Activated CD4-positive, alpha-beta T cell treated with anti-CD3 and anti-CD28 coated beads, Interleukin-2, amount 50 U/mL, for 16 hours (primary cell): ENCODE measurements at regions not wholly inside any gene's neighbourhood (a gene's known extent, or its start where the extent isn't known, plus 50 kb on each side); places are given as distances from the start of the nearest gene placed in this dataset.

Experiments
- DNase-seq: peaks from one replicate; pipeline ENCODE4 v3.0.0-alpha.2; 2020

DNA sequence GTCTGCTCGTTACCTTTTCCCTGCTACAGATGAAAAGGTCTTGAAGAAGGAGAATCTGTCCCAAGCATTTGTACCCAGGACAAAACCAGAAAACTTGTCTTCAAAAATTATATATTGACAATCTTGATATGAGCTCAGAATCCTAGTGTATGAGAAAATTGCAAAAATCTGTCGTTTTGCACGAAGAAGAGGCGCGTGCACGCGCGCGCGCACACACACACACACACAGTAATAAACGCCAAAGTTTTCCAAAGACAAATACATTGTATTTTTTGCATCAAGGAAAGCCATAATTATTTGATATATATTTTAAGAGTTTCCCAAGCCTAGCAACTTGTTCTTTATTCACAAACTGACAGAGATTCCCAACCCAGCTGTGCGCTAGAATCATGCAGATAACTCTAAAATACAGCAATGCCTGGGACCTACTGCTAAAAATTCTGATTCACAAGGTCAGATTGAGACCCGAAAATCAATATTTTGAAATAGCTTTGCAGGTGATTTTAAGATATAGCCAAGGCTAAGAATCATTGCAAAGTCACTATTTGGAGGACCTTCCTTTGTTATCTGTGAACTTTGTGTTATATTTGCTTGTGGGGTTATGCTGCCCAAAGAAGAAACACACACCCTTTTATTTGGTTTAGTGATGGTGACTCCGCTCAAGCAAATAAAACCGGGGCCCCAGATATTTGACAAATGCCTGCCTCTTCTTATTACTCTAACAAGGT is 1287.7 kb upstream of the CDH6 start:
- DNase-seq = no peak

DNA sequence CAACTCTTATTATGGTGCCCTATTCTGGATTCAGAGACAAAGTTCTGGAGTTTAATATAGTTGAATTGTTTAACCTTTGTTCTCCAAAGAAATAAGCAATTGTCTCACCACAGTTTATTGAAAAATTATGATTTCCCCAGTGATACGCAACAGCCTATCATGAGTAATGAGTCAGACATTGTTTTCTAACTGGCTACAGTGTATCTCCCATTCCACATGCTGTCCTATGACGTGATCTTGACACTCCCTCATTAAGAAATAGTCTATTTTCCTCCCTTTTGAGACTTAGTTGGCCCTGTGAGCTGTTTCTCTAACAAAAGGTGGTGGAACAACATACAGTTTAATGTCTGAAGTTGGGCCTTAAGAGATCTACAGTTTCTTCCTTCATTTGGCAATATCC is 1290.6 kb upstream of the CDH6 start:
- DNase-seq = no peak

DNA sequence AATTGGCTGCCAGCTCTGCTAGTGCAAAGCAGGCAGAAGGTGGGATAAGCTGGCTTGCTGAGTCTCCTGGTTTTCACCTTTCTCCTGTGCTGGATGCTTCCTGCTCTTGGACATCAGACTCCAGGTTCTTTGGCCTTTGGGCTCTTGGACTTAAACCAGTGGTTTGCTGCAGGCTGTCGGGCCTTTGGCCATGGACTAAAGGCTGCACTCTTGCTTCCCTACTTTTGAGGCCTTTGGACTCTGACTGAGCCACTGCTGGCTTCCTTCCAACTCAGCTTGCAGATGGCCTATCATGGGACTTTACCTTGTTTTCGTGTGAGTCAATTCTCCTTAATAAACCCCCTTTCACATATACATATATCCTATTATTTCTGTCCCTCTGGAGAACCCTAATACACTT is 1293.9 kb upstream of the CDH6 start:
- no peak for DNase-seq

DNA sequence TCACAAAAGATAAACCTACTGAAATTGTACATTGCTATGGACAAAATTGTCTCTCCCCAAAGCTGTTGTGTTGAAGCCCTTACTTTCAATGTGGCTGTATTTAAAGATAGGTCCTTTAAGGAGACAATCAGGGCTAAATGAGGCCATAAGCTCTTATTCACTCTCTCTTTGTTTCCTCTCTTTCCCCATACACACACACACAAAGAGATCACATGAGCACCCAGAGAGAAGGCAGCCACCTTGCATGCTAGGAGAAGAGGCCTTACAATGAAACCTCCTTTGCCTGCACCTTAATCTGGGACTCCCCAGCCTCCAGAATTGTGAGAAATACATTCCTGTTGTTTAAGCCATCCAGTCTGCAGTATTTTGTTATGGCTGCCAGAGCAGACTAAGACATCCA is 1295.6 kb upstream of the CDH6 start:
- DNase-seq = no peak

DNA sequence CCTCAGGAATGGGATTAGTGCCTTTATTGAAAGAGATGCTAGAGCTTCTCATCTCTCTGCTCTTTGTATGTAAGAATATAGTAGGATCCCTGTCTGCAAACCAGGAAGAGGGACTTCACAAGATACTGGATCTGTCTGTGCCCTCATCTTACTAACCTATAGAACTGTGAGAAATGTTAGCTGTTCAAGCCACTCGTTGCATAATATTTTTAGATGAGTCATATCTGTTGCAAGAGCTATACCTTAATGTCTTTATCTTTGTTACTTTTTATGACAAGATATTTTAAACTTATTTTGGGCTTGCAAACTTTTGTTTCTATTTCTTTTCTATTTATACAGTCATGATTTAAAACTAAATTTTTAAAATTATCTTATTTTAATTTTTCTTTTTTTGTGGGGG is 1296.8 kb upstream of the CDH6 start:
- DNase-seq = no peak

DNA sequence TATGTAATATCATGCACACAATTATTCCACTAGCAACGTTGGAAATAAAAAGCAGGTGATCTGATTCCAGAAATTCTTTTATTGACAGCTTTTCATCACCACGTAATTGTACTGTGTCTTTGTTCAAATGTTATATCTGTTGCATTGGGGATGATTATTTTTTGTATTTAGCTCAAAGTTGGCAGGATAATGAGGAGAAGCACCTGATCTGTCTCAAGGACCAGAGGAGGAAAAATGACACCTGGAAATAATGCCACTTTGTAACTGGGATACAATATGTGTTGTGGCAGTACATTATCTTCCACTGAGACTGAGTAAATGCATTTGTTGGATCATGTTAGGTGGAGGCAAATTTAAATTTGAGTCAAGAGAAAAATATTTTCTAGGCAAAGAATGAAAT is 1298.8 kb upstream of the CDH6 start:
- DNase-seq = no peak

DNA sequence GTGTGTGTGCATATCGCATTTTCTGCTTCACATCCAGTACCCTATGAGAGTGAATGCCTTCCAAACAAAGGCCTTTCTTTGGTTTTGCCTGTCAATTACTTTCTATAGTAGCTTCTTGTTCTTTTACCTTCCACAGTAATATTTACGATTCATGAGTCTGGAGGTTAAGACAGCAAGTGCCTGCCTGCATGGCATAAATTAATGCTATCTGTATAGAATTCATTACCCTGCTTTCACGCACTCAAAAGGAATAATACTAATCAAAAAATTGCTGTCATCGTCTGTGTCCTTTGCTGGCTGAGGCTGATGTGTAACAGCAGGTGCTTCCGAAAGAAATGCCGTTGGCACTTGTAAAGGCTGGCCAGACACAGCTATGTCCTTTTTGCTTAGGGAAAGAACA is 1304.4 kb upstream of the CDH6 start:
- DNase-seq = no peak

DNA sequence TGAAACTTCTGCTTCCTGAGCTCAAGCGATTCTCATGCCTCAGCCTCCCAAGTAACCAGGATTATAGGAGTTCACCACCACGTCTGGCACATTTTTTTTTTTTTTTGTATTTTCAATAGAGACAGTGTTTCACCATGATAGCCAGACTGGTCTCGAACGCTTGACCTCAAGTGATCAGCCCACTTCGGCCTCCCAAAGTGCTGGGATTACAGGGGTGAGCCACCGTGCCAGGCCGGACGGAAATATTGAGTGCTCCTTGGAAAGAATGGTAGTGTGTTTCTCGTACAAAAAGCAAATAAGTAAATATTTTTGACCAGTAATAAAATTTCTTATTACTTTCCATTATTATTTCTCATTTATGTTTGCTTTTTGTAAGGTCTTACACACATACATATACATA is 1307.9 kb upstream of the CDH6 start:
- DNase-seq = no peak

DNA sequence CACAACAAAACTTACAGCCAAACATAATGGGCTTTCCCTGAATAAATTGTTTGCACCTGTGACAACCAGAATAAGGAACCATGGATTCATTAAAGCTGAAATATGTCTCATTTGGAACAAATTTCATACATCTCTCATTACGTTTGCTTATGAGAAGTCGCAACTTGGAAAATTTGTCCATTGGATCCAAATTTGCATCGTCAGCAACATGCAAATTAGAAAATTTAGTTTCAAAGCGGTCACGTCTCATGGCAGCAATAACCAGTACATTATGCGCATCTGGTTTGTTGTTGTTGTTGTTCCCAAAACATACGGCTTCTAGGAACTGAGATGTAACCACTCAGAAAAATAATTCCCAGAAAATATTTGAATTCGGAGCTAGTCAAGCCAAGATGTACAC is 1311.5 kb upstream of the CDH6 start:
- DNase-seq = no peak

DNA sequence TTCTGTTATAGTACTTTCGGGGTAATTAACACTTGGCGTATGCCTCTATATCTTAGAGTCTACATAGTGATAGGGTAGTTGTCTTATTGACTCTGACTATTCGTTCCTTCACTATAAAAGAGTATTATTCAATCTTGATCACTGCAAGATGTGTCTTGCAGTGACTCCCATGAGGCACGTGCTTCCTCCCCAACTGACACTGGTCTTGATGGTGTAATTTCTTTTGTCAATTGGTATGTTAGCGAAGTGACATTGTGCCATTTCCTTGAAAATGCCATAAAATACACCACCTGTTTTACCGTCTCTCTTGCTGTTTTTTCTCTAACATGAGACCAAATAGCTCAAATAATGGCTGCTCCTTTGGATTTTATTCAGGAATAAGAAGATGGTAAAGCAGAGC is 1314.1 kb upstream of the CDH6 start:
- no peak for DNase-seq

DNA sequence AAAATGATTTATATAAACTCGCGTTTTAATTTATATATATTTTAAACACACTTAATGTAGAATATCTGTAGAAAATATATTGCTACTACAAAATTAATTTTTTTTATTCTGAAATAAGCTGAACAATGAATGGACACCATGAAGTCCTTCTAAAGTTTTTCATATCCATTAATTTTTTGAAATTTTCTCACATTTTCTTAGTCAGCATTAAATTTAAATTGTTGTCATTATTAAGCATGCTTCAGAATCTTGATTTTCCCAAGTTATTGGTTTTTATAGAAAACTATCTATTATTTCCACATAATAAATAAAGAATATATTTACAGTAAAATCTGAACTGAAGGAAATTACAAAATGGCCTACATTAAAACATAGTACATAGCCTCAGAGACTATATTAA is 1314.9 kb upstream of the CDH6 start:
- no peak for DNase-seq

DNA sequence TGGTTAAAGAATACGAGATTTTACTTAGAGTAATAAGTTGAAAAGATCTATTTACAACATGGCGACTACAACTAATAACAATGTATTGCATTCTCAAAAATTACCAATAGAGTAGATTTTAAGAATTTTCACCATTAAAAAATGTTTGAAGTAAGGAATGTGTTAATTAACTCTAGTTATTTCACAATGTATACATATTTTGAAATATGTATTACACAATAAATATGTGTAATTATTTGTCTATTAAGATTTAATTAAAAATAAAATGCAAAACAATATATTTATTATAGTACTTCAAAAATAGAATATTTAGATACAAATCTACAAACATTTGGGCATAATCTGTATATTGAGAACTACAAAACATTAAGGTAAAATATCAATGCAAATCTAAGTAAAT is 1326.3 kb upstream of the CDH6 start:
- no peak for DNase-seq

DNA sequence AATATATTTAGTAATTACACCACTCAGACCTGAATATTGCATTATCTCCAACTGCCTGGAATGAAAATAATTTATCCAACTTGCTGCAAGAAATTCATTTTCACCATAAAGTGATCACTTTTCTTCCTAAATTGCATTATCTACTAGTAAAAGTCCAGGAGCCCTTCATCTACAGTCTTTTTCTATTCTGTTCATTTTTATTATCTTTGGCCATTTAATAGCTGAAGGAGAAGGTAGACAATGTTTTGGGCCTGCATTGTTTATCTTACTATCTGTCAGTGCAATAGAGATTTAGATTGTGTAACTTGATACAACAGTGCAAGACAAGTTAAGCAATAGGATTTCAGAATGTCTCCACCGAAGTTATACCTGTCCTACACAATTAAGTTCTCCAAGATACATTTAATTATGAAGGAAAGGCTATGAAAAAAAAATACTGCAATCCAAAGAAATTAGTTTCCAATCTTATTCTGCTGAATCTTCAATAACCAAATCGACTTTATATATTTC is 1339.7 kb upstream of the CDH6 start:
- DNase-seq = no peak

DNA sequence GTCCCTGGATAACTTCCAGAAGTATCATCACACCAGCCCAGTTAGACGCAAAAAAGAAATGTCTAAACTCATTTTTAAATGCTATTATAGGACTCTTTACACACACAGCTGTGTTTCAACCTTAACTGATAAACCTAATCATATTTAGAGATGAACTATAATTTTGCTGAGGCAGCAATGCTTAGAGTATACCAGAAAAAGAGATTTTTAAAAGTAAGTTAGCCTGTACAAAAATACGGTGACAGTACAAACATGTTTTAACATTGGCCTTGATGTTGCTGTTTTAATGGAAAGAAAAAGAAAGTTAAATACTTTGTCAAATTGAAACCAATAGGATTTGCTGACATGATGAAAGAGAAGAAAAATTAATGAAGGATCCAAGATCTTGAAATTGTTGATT is 1341.2 kb upstream of the CDH6 start:
- no peak for DNase-seq

DNA sequence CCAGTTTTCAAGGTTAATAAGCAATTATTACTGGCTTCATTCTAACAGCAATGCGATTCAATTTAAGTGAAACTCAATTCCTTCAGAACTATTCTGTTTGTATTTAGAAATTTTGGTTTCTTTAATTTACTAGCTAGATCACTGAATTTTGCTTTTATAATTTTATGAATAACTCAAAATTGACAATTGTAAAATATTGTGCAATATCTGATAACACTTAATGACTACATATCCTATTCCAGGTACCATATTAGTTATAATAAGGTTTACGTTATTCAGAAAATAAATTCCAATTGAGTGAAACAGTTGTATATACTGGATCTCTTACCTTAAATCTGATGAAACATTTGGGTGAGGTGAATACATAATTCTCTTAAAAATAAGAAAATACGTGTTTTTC is 1348.3 kb upstream of the CDH6 start:
- no peak for DNase-seq

DNA sequence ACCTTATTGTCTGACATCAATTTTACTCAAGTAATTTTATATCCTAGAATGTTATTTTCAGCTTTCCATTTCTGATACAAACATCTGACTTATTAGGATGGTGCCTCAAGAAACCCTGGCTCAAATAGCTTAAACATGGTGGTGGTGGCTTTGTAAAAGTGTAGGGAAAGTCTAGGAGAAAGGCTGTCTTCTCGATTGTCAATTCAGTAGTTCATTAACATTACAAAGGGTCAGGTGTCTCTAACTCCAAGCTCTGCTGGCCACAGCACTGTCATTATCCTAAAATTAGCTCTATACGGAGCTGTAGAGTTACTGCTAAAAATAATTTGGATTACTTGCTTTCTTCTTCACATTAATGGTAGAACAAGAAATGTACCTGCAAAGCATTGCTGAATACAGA is 1360.1 kb upstream of the CDH6 start:
- no peak for DNase-seq

DNA sequence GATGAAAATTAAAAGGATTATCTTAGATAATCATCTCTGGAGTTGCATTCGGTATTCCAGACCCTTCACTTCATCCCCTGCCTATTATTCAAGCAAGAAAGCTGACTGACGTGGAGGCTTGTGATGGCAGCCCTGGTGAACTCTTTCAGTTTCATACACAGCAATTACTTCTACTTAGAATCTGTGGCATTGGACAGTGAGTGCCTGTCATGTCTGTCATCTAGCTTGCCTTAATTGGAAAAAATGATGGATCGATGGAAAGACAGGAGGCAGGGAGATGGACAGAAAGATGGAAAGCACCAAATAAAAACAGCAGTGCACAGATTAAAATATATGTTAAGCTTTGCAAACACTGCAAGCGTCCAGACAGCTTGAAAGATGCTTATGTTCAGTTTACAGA is 1371.0 kb upstream of the CDH6 start:
- DNase-seq = no peak

DNA sequence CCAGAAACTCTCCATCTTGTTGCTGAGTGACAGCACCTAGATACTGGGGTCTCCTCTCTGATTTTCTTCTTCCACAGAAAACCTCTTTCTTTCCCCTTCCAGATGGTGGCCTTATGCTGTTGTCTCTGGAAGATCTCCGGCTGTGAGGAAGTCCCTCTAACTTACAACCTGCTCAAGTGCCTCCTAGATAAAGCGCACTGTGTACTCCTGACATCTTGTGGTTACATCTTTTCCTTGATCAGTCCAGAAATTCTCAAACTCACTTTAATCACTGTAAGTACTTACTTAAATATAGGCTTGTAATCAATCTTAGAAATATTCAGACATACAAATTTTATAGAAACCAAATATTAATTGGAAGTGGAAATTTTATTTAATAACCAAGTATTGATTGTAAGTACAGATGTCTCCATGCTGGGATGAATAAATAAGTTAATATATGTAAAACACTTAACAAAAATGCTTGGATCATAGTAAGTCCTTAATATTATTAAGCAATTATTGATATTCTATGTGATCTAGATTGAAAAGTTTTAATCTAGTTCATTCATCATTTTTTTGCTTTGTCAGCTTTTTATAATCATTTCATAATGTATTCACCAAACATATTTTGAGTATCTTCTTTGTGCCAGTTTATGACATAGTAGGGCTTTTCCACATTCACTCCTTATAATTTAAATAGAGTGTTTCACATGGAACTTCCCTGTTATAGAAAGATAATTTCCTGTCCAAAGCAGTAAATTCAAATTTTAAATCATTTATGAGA is 1381.4 kb upstream of the CDH6 start:
- DNase-seq = no peak

DNA sequence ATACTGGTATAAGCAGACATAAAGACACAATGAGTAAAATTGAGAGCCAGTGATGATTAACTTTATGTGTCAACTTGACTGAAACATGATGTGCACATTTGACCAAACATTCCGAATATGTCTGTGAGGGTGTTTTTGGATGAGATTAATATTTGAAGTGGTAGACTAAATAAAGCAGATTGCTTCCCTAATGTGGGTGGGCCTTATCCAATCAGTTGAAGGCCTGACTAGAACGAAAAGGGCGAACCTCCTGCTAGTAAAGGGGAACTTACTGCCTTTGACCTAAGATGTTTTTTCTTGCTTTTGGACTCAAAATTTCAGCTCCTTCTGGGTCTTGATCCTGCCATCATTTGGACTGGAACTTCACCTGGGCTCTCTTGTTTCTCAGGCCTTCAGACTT is 1387.7 kb upstream of the CDH6 start:
- DNase-seq = no peak

DNA sequence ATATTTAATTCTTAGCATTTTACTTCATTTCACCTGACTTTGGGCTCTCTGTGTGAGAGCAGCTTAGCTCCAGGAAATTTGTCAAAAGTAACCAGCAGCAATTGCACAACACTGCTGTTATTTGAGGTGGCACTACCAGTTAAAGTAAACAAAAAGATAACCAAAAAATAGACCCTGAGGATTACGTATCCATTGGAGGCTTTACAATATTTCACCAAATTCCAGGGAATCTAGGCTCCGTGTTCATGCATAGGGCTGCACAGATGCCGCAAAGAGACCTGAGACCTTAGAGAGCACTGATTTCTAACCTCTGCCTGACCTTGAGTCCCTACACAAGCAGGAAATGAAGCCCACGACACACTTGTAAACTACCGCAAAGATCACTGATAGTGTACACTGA is 1392.7 kb upstream of the CDH6 start:
- DNase-seq = no peak

DNA sequence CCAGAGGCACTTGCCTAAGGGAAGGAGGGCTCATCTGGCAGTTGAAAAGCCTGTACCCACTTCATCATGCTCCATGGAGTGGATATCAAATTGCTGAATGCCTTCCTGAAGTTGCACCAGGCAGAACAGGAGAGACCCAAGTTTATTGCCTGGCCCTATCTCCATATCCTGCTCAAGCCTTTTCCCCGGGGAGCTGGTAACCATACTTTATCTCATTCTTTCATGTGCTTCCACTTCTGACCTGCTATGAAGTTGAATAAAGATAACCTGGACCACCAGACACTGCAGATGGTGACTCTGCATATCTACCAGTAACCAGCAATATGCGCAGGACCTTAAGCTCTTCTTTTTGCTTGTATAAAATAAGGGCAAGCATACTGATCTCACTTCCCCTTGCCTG is 1397.5 kb upstream of the CDH6 start:
- no peak for DNase-seq

DNA sequence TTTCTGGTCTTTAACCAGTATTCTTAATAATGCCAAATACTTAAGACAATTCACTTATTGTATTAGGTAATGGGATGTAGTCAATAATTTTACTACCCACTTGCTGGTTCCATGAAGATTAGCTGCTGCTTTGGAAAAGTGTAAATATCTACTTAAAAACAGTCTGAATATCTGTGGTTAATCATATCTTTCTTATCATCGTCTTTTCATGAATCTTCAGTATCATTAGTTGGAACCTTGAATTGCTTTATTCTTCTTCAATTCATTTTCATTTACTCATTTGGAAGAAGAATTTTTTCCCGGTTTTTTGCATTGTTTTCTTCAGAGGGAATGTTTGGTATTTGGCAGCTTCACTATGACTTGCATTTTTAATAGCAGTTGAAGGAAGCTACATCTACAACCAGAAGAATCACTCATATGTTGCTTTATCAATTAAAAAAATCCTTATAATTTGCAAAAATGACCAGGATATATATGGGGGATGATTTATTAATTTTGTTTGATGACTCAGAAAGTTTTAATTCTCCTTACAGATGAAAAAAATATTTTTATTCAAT is 1398.3 kb upstream of the CDH6 start:
- DNase-seq = no peak

DNA sequence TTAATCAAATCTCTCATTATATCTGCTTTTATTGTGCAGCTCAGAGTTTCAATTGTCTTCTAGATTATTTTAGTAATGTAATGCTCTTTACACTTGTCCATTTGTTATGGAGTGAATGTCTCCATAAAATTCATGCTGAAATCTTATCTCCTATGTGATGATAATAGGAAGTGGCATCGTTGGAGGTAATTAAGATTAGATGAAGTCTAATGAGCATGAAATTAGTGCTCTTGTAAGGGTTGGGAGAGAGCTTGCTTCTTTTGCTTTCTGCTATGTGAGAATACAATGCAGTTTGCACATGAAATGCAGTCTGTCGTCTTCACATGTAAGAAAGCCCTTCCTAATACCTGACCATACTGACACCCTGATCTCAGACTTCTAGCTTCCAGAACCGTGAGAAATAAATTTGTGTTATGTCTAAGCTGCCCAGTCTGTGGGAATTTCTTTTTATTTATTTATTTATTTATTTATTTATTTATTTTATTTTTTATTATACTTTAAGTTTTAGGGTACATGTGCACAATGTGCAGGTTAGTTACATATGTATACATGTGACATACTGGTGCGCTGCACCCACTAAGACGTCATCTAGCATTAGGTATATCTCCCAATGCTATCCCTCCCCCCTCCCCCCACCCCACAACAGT is 1399.2 kb upstream of the CDH6 start:
- DNase-seq = no peak

DNA sequence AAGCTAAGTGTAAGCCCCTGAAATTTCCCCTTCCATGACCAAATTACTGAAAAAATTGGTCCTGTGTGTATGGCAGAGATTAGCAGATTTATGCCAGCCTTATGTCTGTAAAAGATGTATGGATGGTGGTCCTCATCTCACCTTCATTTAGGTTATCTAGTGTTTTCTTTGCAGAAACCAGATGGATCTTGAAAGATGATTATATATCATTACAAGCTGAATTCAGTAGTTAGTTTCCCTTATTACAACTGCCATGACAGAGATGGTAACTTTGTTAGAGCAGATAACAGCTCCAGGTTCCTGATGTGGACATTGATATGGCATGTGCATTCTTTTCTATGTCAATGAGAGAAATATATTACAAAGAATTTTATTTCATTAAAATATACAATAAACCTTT is 1403.2 kb upstream of the CDH6 start:
- no peak for DNase-seq
